ENCODE measurements at regions not wholly inside any gene's neighbourhood (a gene's known extent, or its start where the extent isn't known, plus 50 kb on each side); places are given as distances from the start of the nearest gene placed in this dataset.

GRCh38 chr3:88668180-88668579 lies 439.2 kb upstream of the EPHA3 start:
- H3K4me3 ChIP-seq (replicated peaks in 1 of 4; ENCODE audit: control extremely low read depth in 1 of 4, insufficient read depth in 1 of 4, low read depth in 3 of 4, low read length in 4 of 4) = no peak overlapping the region
- no peaks in the 10 kb centered on the region for H3K4me1 ChIP-seq (ENCODE audit: control insufficient read depth, extremely low read depth, insufficient read depth, low read length)
- no peaks in the 10 kb centered on the region for H3K27me3 ChIP-seq (ENCODE audit: control insufficient read depth, insufficient read depth, low read length)
- TF ChIP-seq, protein P1, sequence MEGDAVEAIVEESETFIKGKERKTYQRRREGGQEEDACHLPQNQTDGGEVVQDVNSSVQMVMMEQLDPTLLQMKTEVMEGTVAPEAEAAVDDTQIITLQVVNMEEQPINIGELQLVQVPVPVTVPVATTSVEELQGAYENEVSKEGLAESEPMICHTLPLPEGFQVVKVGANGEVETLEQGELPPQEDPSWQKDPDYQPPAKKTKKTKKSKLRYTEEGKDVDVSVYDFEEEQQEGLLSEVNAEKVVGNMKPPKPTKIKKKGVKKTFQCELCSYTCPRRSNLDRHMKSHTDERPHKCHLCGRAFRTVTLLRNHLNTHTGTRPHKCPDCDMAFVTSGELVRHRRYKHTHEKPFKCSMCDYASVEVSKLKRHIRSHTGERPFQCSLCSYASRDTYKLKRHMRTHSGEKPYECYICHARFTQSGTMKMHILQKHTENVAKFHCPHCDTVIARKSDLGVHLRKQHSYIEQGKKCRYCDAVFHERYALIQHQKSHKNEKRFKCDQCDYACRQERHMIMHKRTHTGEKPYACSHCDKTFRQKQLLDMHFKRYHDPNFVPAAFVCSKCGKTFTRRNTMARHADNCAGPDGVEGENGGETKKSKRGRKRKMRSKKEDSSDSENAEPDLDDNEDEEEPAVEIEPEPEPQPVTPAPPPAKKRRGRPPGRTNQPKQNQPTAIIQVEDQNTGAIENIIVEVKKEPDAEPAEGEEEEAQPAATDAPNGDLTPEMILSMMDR (conservative IDR thresholded peaks at IDR 0.05 in 1 of 2, IDR thresholded peaks at IDR 0.05 in 1 of 2; ENCODE audit: low read depth in 1 of 2, low read length in 2 of 2) = no peak
- no peak for TF ChIP-seq EZH2 (IDR thresholded peaks at IDR 0.05; ENCODE audit: low read length, missing control alignments)
- no peaks in the 10 kb centered on the region for H3K36me3 ChIP-seq (ENCODE audit: control insufficient read depth, insufficient read depth, low read length)
- no peaks in the 10 kb centered on the region for H4K20me1 ChIP-seq (ENCODE audit: control insufficient read depth, extremely low read depth, insufficient read depth, low read length)
- no peak for DNase-seq (ENCODE audit: low read depth in 2 of 2)
- no peaks in the 10 kb centered on the region for H3K9me3 ChIP-seq (ENCODE audit: control insufficient read depth, insufficient read depth, low read depth, low read length)
- H2AFZ ChIP-seq (ENCODE audit: low read length) = no peak overlapping the region
- H3K4me2 ChIP-seq (ENCODE audit: extremely low read depth, insufficient read depth, low read length) = no peak overlapping the region
- no peak overlapping the region for H3K9ac ChIP-seq (ENCODE audit: insufficient read depth, low read length)
- H3K79me2 ChIP-seq (ENCODE audit: control insufficient read depth, insufficient read depth, low read length) = no peaks in the 10 kb centered on the region
- H3K27ac ChIP-seq (ENCODE audit: insufficient read depth, low read length) = no peak overlapping the region

- Histone ChIP-seq H3K9ac (ENCODE audit: insufficient read depth, low read length) (no peak overlapping the region), H4K20me1 (ENCODE audit: control insufficient read depth, extremely low read depth, insufficient read depth, low read length) (no peaks in the 10 kb centered on the region), H3K79me2 (ENCODE audit: control insufficient read depth, insufficient read depth, low read length) (no peaks in the 10 kb centered on the region), H3K36me3 (ENCODE audit: control insufficient read depth, insufficient read depth, low read length) (no peaks in the 10 kb centered on the region), H3K4me3 (replicated peaks in 1 of 4; ENCODE audit: control extremely low read depth in 1 of 4, insufficient read depth in 1 of 4, low read depth in 3 of 4, low read length in 4 of 4) (no peak overlapping the region), H3K9me3 (ENCODE audit: control insufficient read depth, insufficient read depth, low read depth, low read length) (no peaks in the 10 kb centered on the region), H3K4me2 (ENCODE audit: extremely low read depth, insufficient read depth, low read length) (no peak overlapping the region), H3K4me1 (ENCODE audit: control insufficient read depth, extremely low read depth, insufficient read depth, low read length) (no peaks in the 10 kb centered on the region), H3K27me3 (ENCODE audit: control insufficient read depth, insufficient read depth, low read length) (no peaks in the 10 kb centered on the region), H3K27ac (ENCODE audit: insufficient read depth, low read length) (no peak overlapping the region), H2AFZ (ENCODE audit: low read length) (no peak overlapping the region)
- no peak for DNase-seq (ENCODE audit: low read depth in 2 of 2)
- no peak for TF ChIP-seq EZH2 (IDR thresholded peaks at IDR 0.05; ENCODE audit: low read length, missing control alignments)
- TF ChIP-seq, protein P1 (conservative IDR thresholded peaks at IDR 0.05 in 1 of 2, IDR thresholded peaks at IDR 0.05 in 1 of 2; ENCODE audit: low read depth in 1 of 2, low read length in 2 of 2) = no peak
Measured at GRCh38 chr3:88671573-88671972, 435.8 kb upstream of the EPHA3 start.

DNA sequence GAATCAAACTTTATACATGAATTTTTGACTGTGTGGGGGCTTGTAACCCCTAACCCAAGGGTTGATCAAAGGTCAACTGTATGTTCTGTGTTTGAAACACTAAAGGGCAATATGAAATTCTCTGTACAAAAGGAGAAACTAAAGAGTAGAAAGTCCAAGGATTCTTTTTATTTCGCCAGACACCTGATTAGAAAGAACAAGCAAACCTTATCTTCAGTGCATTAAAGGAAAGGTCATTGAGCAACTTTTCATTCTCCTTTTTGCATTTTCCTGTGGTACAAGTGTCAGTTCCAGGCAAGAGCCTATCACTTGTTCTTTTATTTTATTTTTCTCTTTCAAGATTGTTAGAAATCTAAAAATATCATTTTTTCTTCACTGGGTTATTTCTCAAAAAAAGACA lies 430.1 kb upstream of the EPHA3 start:
- Histone ChIP-seq H3K27ac (ENCODE audit: insufficient read depth, low read length) (no peak overlapping the region), H3K79me2 (ENCODE audit: control insufficient read depth, insufficient read depth, low read length) (no peaks in the 10 kb centered on the region)

More for the DNA sequence above, 430.1 kb upstream of the EPHA3 start:
- Histone ChIP-seq H2AFZ (ENCODE audit: low read length) (no peak overlapping the region), H4K20me1 (ENCODE audit: control insufficient read depth, extremely low read depth, insufficient read depth, low read length) (no peaks in the 10 kb centered on the region), H3K27me3 (ENCODE audit: control insufficient read depth, insufficient read depth, low read length) (no peaks in the 10 kb centered on the region), H3K9ac (ENCODE audit: insufficient read depth, low read length) (no peak overlapping the region), H3K9me3 (ENCODE audit: control insufficient read depth, insufficient read depth, low read depth, low read length) (no peaks in the 10 kb centered on the region), H3K4me2 (ENCODE audit: extremely low read depth, insufficient read depth, low read length) (no peak overlapping the region), H3K36me3 (ENCODE audit: control insufficient read depth, insufficient read depth, low read length) (no peaks in the 10 kb centered on the region), H3K4me1 (ENCODE audit: control insufficient read depth, extremely low read depth, insufficient read depth, low read length) (no peaks in the 10 kb centered on the region), H3K4me3 (replicated peaks in 1 of 4; ENCODE audit: control extremely low read depth in 1 of 4, insufficient read depth in 1 of 4, low read depth in 3 of 4, low read length in 4 of 4) (no peak overlapping the region)
- TF ChIP-seq EZH2 (IDR thresholded peaks at IDR 0.05; ENCODE audit: low read length, missing control alignments) = no peak
- TF ChIP-seq, protein P1 (conservative IDR thresholded peaks at IDR 0.05 in 1 of 2, IDR thresholded peaks at IDR 0.05 in 1 of 2; ENCODE audit: low read depth in 1 of 2, low read length in 2 of 2) = no peak
- no peak for DNase-seq (ENCODE audit: low read depth in 2 of 2)
